Sigmoid colon (tissue), 4 donors: ENCODE measurements at regions not wholly inside any gene's neighbourhood (a gene's known extent, or its start where the extent isn't known, plus 50 kb on each side); places are given as distances from the start of the nearest gene placed in this dataset.

Source experiments
- EP300 ChIP-seq, 4 donors: sonication (generic); formaldehyde crosslinking; IDR thresholded peaks; one replicate each; pipeline ENCODE4 v1.6.1; 2017; ENCODE audit warnings: antibody characterized with exemption in 4 of 4
- POLR2A ChIP-seq, 2 donors: fragments of 450-650 bp; IDR thresholded peaks; one replicate each; pipeline ENCODE4 v1.6.1; 2016; ENCODE audit warnings: antibody characterized with exemption in 2 of 2, mild to moderate bottlenecking in 2 of 2, moderate library complexity in 2 of 2
- POLR2AphosphoS5 ChIP-seq, 4 donors: sonication (generic); formaldehyde crosslinking; IDR thresholded peaks; one replicate each; pipeline ENCODE4 v1.6.1; 2017; ENCODE audit warnings: antibody characterized with exemption in 4 of 4
- TF ChIP-seq, protein P1 (sequence below), 4 experiments: fragments of 450-650 bp in 3 of 4; fragments of 200-600 bp in 1 of 4; IDR thresholded peaks; one replicate each; pipeline ENCODE4 v1.5.1; 2016 to 2019; ENCODE audit warnings: antibody characterized with exemption in 4 of 4, mild to moderate bottlenecking in 3 of 4, moderate library complexity in 2 of 4

DNA sequence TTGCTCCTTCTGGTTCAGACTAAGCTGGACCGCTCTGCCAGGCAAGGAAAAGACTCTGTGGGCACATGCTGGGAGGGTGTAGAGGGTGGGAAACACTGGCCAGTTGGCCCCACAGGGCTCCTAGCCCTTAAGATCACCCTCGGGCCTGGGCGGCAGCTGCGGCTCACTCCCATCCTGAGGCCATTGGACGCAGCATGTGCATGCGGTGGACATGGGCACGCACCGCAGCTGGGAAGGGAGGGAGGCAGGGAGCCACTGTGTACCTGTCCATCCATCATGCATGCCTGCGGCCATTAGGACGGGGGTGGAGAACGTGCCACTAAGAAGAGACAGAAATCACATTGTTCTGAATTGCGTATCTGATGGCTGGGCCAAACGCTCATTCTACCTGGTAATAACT, 140.1 kb upstream of the THBS2 start:
- TF ChIP-seq, protein P1, sequence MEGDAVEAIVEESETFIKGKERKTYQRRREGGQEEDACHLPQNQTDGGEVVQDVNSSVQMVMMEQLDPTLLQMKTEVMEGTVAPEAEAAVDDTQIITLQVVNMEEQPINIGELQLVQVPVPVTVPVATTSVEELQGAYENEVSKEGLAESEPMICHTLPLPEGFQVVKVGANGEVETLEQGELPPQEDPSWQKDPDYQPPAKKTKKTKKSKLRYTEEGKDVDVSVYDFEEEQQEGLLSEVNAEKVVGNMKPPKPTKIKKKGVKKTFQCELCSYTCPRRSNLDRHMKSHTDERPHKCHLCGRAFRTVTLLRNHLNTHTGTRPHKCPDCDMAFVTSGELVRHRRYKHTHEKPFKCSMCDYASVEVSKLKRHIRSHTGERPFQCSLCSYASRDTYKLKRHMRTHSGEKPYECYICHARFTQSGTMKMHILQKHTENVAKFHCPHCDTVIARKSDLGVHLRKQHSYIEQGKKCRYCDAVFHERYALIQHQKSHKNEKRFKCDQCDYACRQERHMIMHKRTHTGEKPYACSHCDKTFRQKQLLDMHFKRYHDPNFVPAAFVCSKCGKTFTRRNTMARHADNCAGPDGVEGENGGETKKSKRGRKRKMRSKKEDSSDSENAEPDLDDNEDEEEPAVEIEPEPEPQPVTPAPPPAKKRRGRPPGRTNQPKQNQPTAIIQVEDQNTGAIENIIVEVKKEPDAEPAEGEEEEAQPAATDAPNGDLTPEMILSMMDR (IDR thresholded peaks at IDR 0.05), result no peak
- TF ChIP-seq POLR2A (IDR thresholded peaks at IDR 0.05) (no peak), EP300 (IDR thresholded peaks at IDR 0.05) (no peak), POLR2AphosphoS5 (IDR thresholded peaks at IDR 0.05) (no peak)
